Endothelial cell of umbilical vein (primary cell): ENCODE measurements at regions not wholly inside any gene's neighbourhood (a gene's known extent, or its start where the extent isn't known, plus 50 kb on each side); places are given as distances from the start of the nearest gene placed in this dataset.

ENCODE experiments used
- BruUV-seq: library from RNA; stranded (reverse); fragments of 400-500 nt; replicated peaks from 2 replicates; lab custom pipeline; 2021; lab: Mats Ljungman, UMichigan
- CTCF ChIA-PET: fragments of 300-600, 350-600 bp; sonication (Branson Sonifier 250); formaldehyde crosslinking; loops from one replicate; lab custom pipeline; 2021; ENCODE audit warnings: antibody characterized with exemption, inconsistent platforms; lab: Charles Lee
- POLR2A ChIA-PET: fragments of 300-600, 350-600 bp; sonication (Branson Sonifier 250); formaldehyde crosslinking; loops from one replicate; lab custom pipeline; 2021; ENCODE audit warnings: antibody characterized with exemption, inconsistent platforms; lab: Charles Lee
- DNase-seq: peaks from one replicate; pipeline ENCODE4 v3.0.0-alpha.2; 2011; ENCODE audit warnings: low read depth, low spot score
- FAIRE-seq: peaks from 2 replicates; lab custom pipeline; 2011; peaks lifted over from hg19 to GRCh38; lab: Jason Lieb, UNC
- H2AFZ ChIP-seq: 2 replicates; pipeline ENCODE4 v1.6.0; 2012; ENCODE audit warnings: low read depth, low read length, control low read depth, inconsistent platforms
- H3K27ac ChIP-seq: 2 replicates; pipeline ENCODE4 v1.5.1; 2011; ENCODE audit warnings: low read depth, mild to moderate bottlenecking, control low read depth, low read length, moderate library complexity; ENCODE audit not compliant: insufficient read depth
- H3K27me3 ChIP-seq, 2 experiments: 2 replicates each; pipeline versions ENCODE4 v1.6.0 to v1.6.1; 2011; ENCODE audit warnings: low read length in 2 of 2, mixed read lengths in 1 of 2; ENCODE audit not compliant: control insufficient read depth in 2 of 2, insufficient read depth in 2 of 2
- H3K36me3 ChIP-seq, 2 experiments: 2 replicates in 1 of 2; 3 replicates in 1 of 2; pipeline ENCODE4 v1.5.1; 2011; ENCODE audit warnings: low read length in 2 of 2, mild to moderate bottlenecking in 1 of 2, moderate library complexity in 1 of 2; ENCODE audit not compliant: control insufficient read depth in 2 of 2, insufficient read depth in 2 of 2; ENCODE audit errors: extremely low read depth in 1 of 2
- H3K4me1 ChIP-seq: 3 replicates; pipeline ENCODE4 v1.5.1; 2011; ENCODE audit warnings: mild to moderate bottlenecking, low read length; ENCODE audit not compliant: control insufficient read depth, insufficient read depth; ENCODE audit errors: extremely low read depth
- H3K4me2 ChIP-seq: 2 replicates; pipeline ENCODE4 v1.6.1; 2011; ENCODE audit warnings: low read length, control low read depth, mixed read lengths; ENCODE audit not compliant: insufficient read depth
- H3K4me3 ChIP-seq, 3 experiments: fragments of 200-600 bp in 1 of 3; sonication (generic), shearing (Covaris generic) in 1 of 3; replicated peaks in 1 of 3; 2 replicates each; pipeline ENCODE4 v1.5.1; 2011 to 2016; ENCODE audit warnings: control low read depth in 3 of 3, low read length in 3 of 3, mild to moderate bottlenecking in 2 of 3, inconsistent platforms in 1 of 3, low read depth in 1 of 3, moderate library complexity in 1 of 3; ENCODE audit not compliant: insufficient read depth in 1 of 3
- H3K79me2 ChIP-seq: 2 replicates; pipeline ENCODE4 v1.6.0; 2012; ENCODE audit warnings: low read length, inconsistent platforms; ENCODE audit not compliant: control insufficient read depth, insufficient read depth
- H3K9ac ChIP-seq: replicated peaks from 2 replicates; pipeline ENCODE3; 2011; ENCODE audit warnings: low read length, control low read depth; ENCODE audit not compliant: insufficient read depth; ENCODE audit errors: extremely low read depth
- H3K9me1 ChIP-seq: replicated peaks from 3 replicates; pipeline ENCODE4 v1.6.0; 2011; ENCODE audit warnings: mild to moderate bottlenecking, low read length; ENCODE audit not compliant: control insufficient read depth, insufficient read depth; ENCODE audit errors: extremely low read depth
- H3K9me3 ChIP-seq: replicated peaks from 2 replicates; pipeline ENCODE4 v1.5.1; 2012; ENCODE audit warnings: low read length, inconsistent platforms; ENCODE audit not compliant: control insufficient read depth, insufficient read depth
- H4K20me1 ChIP-seq: replicated peaks from 2 replicates; pipeline ENCODE3; 2011; ENCODE audit warnings: mild to moderate bottlenecking, low read length; ENCODE audit not compliant: control insufficient read depth, insufficient read depth; ENCODE audit errors: extremely low read depth
- EZH2 ChIP-seq: IDR thresholded peaks from 2 replicates; pipeline ENCODE4 v1.6.1; 2012; ENCODE audit warnings: borderline replicate concordance, low read depth, mild to moderate bottlenecking, moderate library complexity, low read length, inconsistent platforms; ENCODE audit not compliant: severe bottlenecking
- FOS ChIP-seq: IDR thresholded peaks from 2 replicates; pipeline ENCODE4 v1.6.1; 2011; ENCODE audit warnings: mild to moderate bottlenecking, low read length, moderate library complexity, borderline replicate concordance; ENCODE audit not compliant: insufficient read depth
- GATA2 ChIP-seq: IDR thresholded peaks from 2 replicates; pipeline ENCODE4 v1.7.0; 2011; ENCODE audit warnings: low read depth, mild to moderate bottlenecking, moderate library complexity, mixed read lengths, low read length; ENCODE audit not compliant: insufficient read length, insufficient read depth
- JUN ChIP-seq: IDR thresholded peaks from 2 replicates; pipeline ENCODE4 v1.6.1; 2011; ENCODE audit warnings: borderline replicate concordance, low read depth; ENCODE audit not compliant: insufficient read length, insufficient read depth
- MAX ChIP-seq: IDR thresholded peaks from 2 replicates; pipeline ENCODE4 v1.6.1; 2011; ENCODE audit not compliant: insufficient read depth, insufficient read length
- MYC ChIP-seq: IDR thresholded peaks from one replicate; pipeline ENCODE4 v1.6.1; 2011; ENCODE audit warnings: mild to moderate bottlenecking, low read depth, low read length
- POLR2A ChIP-seq: IDR thresholded peaks from 2 replicates; pipeline ENCODE4 v1.6.1; 2012; ENCODE audit warnings: low read depth, mild to moderate bottlenecking, control low read depth, low read length
- POLR2AphosphoS5 ChIP-seq: IDR thresholded peaks from 2 replicates; pipeline ENCODE4 v1.6.1; 2012; ENCODE audit warnings: low read depth, mild to moderate bottlenecking, control low read depth, low read length, moderate library complexity; ENCODE audit not compliant: insufficient read depth
- dilution Hi-C: fragments of 300-500 bp; cut with MboI; formaldehyde crosslinking; loops from one replicate; pipeline ENCODE4 v1.15.0; 2019; ENCODE audit warnings: low sequenced_read_pairs; ENCODE audit not compliant: extremely low pct_ligation_motif_present
- intact Hi-C: fragments of 100-400 bp; cut with micrococcal nuclease; formaldehyde crosslinking; loops from one replicate; pipeline ENCODE4 v1.10.0; 2022
- TF ChIP-seq, protein P1 (sequence below), 2 donors: IDR thresholded peaks; 1 replicate in 1 of 2; 2 replicates in 1 of 2; pipeline ENCODE4 v1.5.1; 2011; ENCODE audit warnings: low read length in 2 of 2, mild to moderate bottlenecking in 2 of 2, moderate library complexity in 2 of 2, control low read depth in 1 of 2, inconsistent platforms in 1 of 2, low read depth in 1 of 2; ENCODE audit not compliant: insufficient read depth in 1 of 2; ENCODE audit errors: extremely low read depth in 1 of 2

GRCh38 chr6:25156123-25156522 lies 123.1 kb upstream of the CARMIL1 start:
- intact Hi-C loops = no loop called here
- Histone ChIP-seq H3K79me2 (no peaks in the 10 kb centered on the region), H4K20me1 (no peaks in the 10 kb centered on the region), H3K27me3 (no peaks in the 10 kb centered on the region), H3K4me1 (no peaks in the 10 kb centered on the region), H3K9ac (no peak overlapping the region), H2AFZ (no peak overlapping the region), H3K9me1 (no peaks in the 10 kb centered on the region), H3K4me2 (no peak overlapping the region), H3K27ac (no peak overlapping the region), H3K36me3 (no peaks in the 10 kb centered on the region), H3K9me3 (no peaks in the 10 kb centered on the region), H3K4me3 (no peak overlapping the region)
- DNase-seq (no peak), FAIRE-seq (no peak)
- ChIA-PET POLR2A (no interaction called here), CTCF (interaction anchor here (0.7 to 1.5 kb wide), 3 partner anchors 22 to 61 kb away, joined by 3 to 4 read pairs (median 3); no protein-coding TSS in a partner anchor)
- TF ChIP-seq GATA2 = no peak
- no peak for TF ChIP-seq MYC
- no peak for TF ChIP-seq JUN
- TF ChIP-seq, protein P1, sequence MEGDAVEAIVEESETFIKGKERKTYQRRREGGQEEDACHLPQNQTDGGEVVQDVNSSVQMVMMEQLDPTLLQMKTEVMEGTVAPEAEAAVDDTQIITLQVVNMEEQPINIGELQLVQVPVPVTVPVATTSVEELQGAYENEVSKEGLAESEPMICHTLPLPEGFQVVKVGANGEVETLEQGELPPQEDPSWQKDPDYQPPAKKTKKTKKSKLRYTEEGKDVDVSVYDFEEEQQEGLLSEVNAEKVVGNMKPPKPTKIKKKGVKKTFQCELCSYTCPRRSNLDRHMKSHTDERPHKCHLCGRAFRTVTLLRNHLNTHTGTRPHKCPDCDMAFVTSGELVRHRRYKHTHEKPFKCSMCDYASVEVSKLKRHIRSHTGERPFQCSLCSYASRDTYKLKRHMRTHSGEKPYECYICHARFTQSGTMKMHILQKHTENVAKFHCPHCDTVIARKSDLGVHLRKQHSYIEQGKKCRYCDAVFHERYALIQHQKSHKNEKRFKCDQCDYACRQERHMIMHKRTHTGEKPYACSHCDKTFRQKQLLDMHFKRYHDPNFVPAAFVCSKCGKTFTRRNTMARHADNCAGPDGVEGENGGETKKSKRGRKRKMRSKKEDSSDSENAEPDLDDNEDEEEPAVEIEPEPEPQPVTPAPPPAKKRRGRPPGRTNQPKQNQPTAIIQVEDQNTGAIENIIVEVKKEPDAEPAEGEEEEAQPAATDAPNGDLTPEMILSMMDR (IDR thresholded peaks at IDR 0.05; ENCODE audit: extremely low read depth in 1 of 2, insufficient read depth in 1 of 2, low read depth in 1 of 2, low read length in 2 of 2) = no peak
- no peak for TF ChIP-seq FOS
- TF ChIP-seq POLR2A = no peak
- TF ChIP-seq MAX = no peak
- no peak for TF ChIP-seq POLR2AphosphoS5
- no peak for TF ChIP-seq EZH2
- dilution Hi-C loops = no loop called here
- BruUV-seq = no TSS peak
